WI38 (cell line): ENCODE measurements at regions not wholly inside any gene's neighbourhood (a gene's known extent, or its start where the extent isn't known, plus 50 kb on each side); places are given as distances from the start of the nearest gene placed in this dataset.

Source experiments
- H3K4me3 ChIP-seq: 2 replicates; pipeline ENCODE4 v1.5.1; 2011; ENCODE audit warnings: low read depth, mild to moderate bottlenecking, control low read depth, low read length
- TF ChIP-seq, protein P1 (sequence below): IDR thresholded peaks from 2 replicates; pipeline ENCODE4 v1.5.1; 2012; ENCODE audit warnings: low read depth, mild to moderate bottlenecking, control low read depth, low read length

DNA sequence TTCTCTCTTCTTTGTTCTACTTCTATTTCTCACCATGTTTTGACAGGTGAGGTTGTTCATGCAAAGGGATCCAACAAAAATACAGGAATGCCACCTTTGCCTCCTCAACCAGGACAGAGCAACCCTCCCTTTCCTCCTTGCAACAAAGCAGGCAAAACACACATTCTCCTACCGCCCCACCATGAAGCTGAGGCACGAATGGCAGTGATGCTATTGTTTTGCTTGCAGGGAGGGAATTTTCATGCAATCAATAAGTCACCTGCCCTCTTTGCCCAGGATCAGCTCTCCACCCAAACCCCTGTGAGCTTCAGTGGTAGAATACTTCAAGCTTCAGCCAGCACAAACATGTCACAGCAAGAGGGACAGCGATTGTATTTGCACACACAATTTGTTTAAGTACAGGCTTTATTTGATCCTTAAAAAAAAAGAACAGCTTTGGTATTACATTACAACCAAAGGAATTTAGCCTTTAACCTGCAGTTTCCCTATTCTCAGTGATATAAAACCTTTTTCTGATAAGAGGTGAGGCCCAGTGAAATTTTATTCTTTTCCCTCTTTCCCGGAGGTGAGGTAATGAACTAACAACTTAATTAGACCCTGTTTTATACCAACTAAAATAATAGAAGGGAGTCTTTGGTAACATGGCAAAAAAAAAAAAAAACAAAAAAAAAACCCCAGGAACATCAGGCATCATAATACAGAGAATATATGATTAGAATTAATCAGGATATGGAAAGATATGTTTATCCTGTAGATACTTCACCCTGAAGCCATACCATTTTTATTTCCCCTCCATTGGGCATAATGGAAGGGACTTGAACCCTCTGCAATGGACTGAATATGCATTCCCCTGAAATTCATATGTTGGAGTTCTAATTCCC, 87.0 kb upstream of the EEA1 start:
- TF ChIP-seq, protein P1, sequence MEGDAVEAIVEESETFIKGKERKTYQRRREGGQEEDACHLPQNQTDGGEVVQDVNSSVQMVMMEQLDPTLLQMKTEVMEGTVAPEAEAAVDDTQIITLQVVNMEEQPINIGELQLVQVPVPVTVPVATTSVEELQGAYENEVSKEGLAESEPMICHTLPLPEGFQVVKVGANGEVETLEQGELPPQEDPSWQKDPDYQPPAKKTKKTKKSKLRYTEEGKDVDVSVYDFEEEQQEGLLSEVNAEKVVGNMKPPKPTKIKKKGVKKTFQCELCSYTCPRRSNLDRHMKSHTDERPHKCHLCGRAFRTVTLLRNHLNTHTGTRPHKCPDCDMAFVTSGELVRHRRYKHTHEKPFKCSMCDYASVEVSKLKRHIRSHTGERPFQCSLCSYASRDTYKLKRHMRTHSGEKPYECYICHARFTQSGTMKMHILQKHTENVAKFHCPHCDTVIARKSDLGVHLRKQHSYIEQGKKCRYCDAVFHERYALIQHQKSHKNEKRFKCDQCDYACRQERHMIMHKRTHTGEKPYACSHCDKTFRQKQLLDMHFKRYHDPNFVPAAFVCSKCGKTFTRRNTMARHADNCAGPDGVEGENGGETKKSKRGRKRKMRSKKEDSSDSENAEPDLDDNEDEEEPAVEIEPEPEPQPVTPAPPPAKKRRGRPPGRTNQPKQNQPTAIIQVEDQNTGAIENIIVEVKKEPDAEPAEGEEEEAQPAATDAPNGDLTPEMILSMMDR = no peak
- no peak overlapping the region for H3K4me3 ChIP-seq

DNA sequence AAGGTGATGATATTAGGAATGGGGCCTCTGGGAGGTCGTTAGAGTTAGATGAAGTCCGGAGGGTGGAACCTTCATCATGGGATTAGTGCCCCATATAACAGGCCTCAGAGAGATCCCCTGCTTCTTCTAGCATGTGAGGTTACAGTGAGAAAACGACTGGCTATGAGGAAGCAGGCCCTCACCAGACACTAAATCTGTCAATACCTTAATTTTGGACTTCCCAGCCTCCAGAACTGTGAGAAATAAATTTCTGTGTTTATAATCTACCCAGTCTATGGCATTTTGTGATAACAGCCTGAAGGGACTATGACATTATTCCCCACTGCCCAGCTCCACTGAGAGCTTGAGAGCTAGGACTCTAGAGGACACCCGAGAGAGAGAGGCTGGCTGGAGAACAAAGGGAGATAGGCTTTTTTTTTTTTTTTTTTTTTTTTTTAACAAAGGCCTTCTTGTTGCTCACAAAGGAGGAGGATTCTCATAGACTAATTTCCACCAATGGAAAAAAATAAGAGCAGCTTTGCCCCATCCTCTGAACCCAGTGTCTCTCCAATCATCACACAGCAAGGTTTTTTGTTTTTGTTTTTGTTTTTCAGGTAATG, 87.8 kb upstream of the EEA1 start:
- H3K4me3 ChIP-seq = no peak overlapping the region
- TF ChIP-seq, protein P1 = no peak

DNA sequence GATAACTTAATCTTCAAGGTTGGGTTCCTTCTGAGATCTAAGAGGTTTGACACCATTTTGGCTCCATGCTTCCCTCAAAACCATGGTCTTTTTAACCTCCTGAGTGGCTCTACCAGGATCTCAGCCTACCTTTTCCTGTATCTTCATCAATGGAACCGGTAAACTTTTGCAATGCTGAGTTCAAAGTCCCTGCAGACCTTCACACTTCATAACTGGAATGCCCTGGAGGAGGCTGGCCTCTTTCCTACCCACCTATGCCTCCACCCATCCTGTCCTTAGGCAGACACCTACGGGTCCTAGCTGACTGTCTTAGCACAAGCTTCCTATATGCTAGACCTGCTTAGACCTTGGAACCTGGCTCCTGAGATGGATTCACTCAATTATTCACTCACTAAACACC, 89.5 kb upstream of the EEA1 start:
- TF ChIP-seq, protein P1 = no peak
- H3K4me3 ChIP-seq = no peak overlapping the region

DNA sequence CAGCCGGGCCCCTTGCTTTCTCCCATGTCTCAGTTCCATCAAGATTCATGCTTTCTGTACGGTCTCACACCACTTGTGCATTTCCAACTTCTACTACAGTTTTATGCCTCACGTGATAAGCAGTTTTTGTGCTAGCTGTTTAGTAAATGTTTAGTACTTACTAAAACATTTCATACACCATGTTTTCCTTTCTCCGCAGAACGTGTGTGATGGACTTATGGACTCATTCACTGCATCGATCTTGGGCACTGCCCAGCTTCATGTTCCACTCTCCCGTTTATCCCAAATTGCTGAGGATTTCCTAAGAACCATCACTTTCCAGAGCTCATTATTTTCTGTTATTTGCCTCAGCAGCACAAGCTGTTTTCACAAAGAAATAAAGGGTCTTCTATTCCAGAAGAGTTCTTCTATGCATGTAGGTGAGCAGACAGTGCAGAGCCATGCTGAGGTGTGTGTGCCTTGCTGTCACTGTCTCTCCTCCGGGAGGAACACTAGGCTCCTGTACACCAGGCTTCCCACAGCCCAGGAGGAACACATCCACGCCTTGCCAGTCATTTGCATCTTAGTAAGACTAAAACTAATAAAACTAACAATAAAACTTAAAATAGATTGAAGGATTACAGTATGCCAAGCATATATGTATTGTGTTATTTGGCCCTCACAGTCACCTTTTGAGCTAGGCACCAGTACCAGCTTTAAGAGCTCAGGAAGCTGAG, 90.3 kb upstream of the EEA1 start:
- TF ChIP-seq, protein P1 = no peak
- no peak overlapping the region for H3K4me3 ChIP-seq

DNA sequence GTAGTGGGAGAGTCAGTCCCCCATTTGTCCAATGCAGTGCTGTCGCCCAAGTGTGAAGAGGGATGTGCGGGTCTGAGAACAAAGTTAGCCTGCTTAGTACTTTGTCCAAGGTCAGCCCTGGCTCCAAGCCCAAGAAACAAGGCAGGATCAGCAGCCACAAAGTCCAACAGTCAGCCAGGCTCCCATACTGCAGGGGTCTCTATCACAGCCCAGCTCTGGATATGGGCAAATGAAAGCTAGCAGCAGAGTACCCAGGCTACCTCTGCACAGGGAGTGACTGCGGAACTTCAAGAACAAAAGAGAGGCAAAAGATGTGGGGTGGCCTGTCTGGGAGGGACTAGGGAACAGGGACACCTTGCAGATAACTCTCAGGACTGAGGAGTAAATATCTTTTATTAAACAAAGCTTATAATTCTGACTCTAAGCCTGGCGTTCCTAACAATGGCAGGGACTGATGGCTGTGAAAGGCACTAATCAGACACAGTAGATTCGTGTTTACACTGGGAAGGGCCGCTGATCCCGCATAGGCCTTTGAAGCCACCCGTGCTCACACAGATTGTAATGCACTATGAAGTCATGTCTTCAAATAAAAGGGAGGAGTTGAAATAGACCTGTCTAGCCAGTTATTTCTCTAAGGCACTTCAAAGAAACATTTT, 91.0 kb upstream of the EEA1 start:
- TF ChIP-seq, protein P1 = no peak
- no peak overlapping the region for H3K4me3 ChIP-seq

DNA sequence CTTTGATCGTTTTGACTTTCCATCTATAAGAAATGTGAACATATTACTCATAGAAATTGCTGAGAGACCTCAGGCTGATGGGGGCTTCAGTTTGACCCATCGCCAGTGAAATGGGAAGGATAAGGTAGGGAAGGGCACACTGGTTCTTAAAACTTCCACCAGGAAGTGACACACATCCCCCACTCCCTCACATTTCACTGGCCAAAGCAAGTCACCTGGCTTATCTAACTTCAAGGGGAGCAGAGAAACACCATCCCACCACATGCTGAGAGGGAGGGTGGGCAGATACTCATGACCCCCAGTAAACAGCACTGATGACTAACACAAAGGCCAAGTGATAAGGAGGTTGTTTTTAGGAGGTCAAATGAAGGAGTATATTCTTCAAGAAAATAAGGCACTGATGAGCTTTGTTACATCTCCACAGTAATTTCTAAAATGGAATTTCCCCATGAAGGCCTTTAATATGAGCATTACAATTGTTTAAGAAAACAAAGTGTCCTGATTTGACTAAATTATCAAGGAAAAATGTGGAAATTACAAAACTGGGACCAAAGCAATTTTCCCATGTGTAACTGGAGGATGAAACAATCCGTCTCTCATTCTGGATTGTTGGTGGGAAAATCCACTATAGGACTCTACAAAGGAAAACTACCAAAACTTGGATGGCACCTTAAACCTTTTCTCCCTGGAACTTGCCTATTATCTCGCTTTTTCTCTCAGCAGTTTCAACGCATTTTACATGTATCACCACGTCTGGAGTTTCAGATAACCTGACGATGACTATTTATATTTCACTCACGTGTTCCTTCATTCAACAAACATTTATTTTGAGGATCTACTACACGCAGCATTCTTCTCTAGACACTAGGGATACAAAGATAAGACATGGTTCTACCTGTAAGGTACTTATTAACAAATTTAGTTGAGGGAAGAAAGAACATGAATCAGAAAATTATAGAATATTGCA, 91.8 kb upstream of the EEA1 start:
- TF ChIP-seq, protein P1 = no peak

More for the DNA sequence above, 91.8 kb upstream of the EEA1 start:
- no peak overlapping the region for H3K4me3 ChIP-seq
